ENCODE measurements at regions not wholly inside any gene's neighbourhood (a gene's known extent, or its start where the extent isn't known, plus 50 kb on each side); places are given as distances from the start of the nearest gene placed in this dataset.

DNA sequence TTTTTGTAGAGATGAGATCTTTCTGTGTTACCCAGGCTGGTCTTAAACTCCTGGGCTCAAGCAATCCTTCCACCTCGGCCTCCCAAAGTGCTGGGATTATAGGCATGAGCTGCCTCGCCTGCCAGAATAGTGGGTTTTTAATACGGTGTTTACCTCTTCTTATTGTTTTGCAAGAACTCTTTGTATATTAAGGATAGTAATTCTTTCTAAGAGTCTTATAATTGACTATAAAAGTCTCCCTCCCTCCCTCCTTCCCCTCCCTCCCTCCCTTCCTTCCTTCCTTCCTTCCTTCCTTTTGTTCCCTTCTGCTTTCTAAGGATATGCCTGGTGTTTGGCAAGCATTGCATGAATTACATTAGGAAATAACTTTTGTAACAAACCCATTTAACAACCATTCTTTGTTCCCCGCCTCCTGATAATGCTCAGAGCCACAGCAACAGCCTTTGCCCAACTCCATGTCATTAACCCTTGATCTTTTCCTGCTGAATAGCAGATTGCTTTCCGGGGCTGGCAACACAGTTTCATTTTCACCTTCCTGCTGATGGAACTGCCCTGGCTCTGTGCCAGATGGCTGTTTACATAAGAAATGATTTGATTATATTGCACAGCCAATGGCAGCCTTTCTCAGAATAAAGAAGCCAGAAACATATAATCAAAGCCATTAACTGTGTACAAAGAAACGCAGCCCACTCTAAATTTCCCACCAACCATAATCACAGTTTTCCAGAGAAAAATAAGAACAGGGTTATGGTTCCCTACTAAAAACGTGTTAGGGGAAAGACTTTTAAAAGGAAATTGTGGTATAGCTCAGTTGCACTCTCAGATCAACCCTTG lies 143.7 kb upstream of the PTPN1 start:
- TF ChIP-seq, protein P1, sequence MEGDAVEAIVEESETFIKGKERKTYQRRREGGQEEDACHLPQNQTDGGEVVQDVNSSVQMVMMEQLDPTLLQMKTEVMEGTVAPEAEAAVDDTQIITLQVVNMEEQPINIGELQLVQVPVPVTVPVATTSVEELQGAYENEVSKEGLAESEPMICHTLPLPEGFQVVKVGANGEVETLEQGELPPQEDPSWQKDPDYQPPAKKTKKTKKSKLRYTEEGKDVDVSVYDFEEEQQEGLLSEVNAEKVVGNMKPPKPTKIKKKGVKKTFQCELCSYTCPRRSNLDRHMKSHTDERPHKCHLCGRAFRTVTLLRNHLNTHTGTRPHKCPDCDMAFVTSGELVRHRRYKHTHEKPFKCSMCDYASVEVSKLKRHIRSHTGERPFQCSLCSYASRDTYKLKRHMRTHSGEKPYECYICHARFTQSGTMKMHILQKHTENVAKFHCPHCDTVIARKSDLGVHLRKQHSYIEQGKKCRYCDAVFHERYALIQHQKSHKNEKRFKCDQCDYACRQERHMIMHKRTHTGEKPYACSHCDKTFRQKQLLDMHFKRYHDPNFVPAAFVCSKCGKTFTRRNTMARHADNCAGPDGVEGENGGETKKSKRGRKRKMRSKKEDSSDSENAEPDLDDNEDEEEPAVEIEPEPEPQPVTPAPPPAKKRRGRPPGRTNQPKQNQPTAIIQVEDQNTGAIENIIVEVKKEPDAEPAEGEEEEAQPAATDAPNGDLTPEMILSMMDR (IDR thresholded peaks at IDR 0.05; ENCODE audit: control insufficient read depth, insufficient read depth, low read depth, low read length, missing control alignments): no peak
- DNase-seq (ENCODE audit: low read depth): peak; percentile 8
- no peak overlapping the region for H3K4me3 ChIP-seq (ENCODE audit: control insufficient read depth, low read depth, low read length)

DNA sequence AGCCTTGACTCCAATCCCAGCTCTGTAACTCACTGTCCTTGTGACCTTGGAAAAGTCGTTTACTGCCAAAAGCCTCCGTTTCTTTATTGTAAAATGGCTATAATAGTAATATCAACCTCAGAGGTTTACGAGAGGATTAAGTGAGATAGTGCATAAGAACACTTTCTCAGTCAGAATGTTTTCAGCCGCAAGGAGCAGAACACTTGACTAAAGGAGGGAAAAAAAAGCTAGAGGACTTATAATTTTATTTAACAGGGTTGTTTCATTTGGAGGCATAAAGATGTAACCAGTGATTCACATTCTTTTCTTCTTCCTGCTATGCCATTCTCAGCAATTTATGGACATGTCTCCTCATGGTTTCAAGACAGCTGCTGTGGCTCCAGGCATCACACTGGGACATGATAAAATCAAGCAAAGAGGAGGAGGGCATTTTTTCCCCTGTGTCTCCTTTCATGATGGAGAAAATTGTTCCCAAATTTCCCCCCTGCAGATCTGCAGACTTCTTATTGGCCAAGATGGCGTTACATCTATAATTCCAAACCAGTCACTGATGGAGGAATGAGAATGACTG lies 143.0 kb upstream of the PTPN1 start:
- H3K4me3 ChIP-seq (ENCODE audit: control insufficient read depth, low read depth, low read length): no peak overlapping the region
- no peak for DNase-seq (ENCODE audit: low read depth)
- TF ChIP-seq, protein P1 (IDR thresholded peaks at IDR 0.05; ENCODE audit: control insufficient read depth, insufficient read depth, low read depth, low read length, missing control alignments): no peak

- no peak overlapping the region for H3K4me3 ChIP-seq (ENCODE audit: control insufficient read depth, low read depth, low read length)
- TF ChIP-seq, protein P1 (IDR thresholded peaks at IDR 0.05; ENCODE audit: control insufficient read depth, insufficient read depth, low read depth, low read length, missing control alignments): no peak
- DNase-seq (ENCODE audit: low read depth): no peak
Observed at GRCh38 chr20:50367739-50368375, 142.3 kb upstream of the PTPN1 start.

- no peak for DNase-seq (ENCODE audit: low read depth)
- H3K4me3 ChIP-seq (ENCODE audit: control insufficient read depth, low read depth, low read length): no peak overlapping the region
- TF ChIP-seq, protein P1 (IDR thresholded peaks at IDR 0.05; ENCODE audit: control insufficient read depth, insufficient read depth, low read depth, low read length, missing control alignments): no peak
Observed at GRCh38 chr20:50368386-50368785, 141.8 kb upstream of the PTPN1 start.

- H3K4me3 ChIP-seq (ENCODE audit: control insufficient read depth, low read depth, low read length): no peak overlapping the region
- no peak for DNase-seq (ENCODE audit: low read depth)
- TF ChIP-seq, protein P1 (IDR thresholded peaks at IDR 0.05; ENCODE audit: control insufficient read depth, insufficient read depth, low read depth, low read length, missing control alignments): no peak
Observed at GRCh38 chr20:50368813-50369224, 141.4 kb upstream of the PTPN1 start.

DNA sequence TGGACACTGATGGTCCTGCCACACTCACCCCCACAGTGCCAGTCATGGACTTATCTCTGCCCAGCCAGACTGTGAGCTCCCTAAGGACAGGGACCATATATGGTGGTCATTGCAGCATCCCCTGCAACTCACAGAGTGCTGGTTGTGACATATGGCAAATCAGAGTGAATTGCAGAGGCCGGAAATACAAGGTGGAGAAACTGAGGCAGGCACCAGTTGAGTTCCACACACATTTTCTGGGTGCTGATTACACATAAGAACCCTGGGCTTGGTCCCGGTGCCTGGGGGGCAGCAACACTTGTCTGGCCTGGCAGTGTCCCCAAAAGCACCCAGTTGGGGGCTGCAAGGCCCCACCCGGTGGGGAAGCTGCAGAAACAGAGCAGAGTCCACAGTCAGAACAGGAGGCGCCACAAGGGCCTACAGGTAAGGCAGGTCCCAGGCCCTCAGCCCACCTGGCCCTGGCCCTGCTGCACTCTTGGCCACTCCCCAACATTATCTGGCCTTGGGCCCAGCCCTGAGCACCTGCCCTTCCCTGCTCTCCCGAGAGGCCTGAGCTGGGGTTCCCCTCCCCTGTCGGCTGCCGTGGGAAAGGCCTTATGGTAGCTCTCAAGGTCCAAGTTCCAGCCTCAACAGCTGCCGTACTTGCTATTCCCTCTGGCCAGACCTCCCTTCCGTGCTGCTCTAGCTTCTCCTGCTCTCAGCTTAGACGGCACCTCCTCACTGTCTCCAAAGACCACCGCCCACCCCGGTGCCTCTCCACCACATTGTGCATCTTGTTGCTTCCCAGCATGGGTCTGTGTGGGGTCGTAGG lies 140.8 kb upstream of the PTPN1 start:
- DNase-seq (ENCODE audit: low read depth): no peak
- no peak overlapping the region for H3K4me3 ChIP-seq (ENCODE audit: control insufficient read depth, low read depth, low read length)
- TF ChIP-seq, protein P1 (IDR thresholded peaks at IDR 0.05; ENCODE audit: control insufficient read depth, insufficient read depth, low read depth, low read length, missing control alignments): no peak
